Lower leg skin (tissue), 4 donors: ENCODE measurements at regions not wholly inside any gene's neighbourhood (a gene's known extent, or its start where the extent isn't known, plus 50 kb on each side); places are given as distances from the start of the nearest gene placed in this dataset.

Experiments used
- DNase-seq, 2 donors: peaks; one replicate each; pipeline ENCODE4 v3.0.0-alpha.2; 2019; ENCODE audit warnings: low spot score in 2 of 2
- H3K4me3 ChIP-seq: fragments of 200-600 bp; sonication (generic); 2 replicates; pipeline ENCODE4 v1.5.1; 2017; ENCODE audit warnings: mild to moderate bottlenecking, low read depth; ENCODE audit not compliant: poor library complexity, severe bottlenecking
- POLR2A ChIP-seq, 2 donors: fragments of 450-650 bp; IDR thresholded peaks; one replicate each; pipeline ENCODE4 v1.6.1; 2016 to 2017; ENCODE audit warnings: antibody characterized with exemption in 2 of 2, mild to moderate bottlenecking in 1 of 2, moderate library complexity in 1 of 2
- WGBS, 2 donors: methylation state at CpG; one replicate each; pipeline ENCODE4 v1.1.5; 2018; 5-methylcytosine and 5-hydroxymethylcytosine counted together
- intact Hi-C: fragments of 100-400 bp; cut with DNase I; formaldehyde crosslinking; loops from one replicate; pipeline ENCODE4 v1.15.0; 2023; ENCODE audit warnings: low total_unique reads
- TF ChIP-seq, protein P1 (sequence below), 3 donors: fragments of 450-650 bp; IDR thresholded peaks; one replicate each; pipeline ENCODE4 v1.5.1; 2016; ENCODE audit warnings: antibody characterized with exemption in 3 of 3, mild to moderate bottlenecking in 3 of 3, moderate library complexity in 2 of 3

DNA sequence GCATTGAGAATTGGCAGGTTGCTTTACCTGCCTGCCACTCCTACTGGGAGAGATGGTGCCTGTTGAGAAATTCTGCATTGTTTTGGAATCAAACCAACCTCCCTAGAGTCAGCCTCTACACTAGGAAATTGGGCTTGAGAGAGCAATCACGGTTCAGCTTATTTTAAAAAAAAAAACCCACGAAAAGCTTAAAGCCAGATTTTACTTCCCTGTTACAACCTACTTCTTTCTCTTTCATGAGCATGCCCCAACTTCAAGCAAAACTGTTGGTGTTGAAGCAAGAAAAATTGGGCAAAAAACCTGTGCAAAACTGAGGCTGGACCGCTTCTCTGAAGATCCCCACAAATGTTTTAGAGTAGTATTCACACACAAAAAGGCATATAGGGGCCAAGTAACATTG, 134.6 kb upstream of the ZEB2 start:
- H3K4me3 ChIP-seq: no peak overlapping the region
- WGBS, 2 donors: 53 to 58% methylated on average over 3 of the region's 3 CpGs
- no peak for DNase-seq
- TF ChIP-seq, protein P1, sequence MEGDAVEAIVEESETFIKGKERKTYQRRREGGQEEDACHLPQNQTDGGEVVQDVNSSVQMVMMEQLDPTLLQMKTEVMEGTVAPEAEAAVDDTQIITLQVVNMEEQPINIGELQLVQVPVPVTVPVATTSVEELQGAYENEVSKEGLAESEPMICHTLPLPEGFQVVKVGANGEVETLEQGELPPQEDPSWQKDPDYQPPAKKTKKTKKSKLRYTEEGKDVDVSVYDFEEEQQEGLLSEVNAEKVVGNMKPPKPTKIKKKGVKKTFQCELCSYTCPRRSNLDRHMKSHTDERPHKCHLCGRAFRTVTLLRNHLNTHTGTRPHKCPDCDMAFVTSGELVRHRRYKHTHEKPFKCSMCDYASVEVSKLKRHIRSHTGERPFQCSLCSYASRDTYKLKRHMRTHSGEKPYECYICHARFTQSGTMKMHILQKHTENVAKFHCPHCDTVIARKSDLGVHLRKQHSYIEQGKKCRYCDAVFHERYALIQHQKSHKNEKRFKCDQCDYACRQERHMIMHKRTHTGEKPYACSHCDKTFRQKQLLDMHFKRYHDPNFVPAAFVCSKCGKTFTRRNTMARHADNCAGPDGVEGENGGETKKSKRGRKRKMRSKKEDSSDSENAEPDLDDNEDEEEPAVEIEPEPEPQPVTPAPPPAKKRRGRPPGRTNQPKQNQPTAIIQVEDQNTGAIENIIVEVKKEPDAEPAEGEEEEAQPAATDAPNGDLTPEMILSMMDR (IDR thresholded peaks at IDR 0.05): no peak
- TF ChIP-seq POLR2A (IDR thresholded peaks at IDR 0.05): no peak
- intact Hi-C loops: no loop called here

- WGBS, 2 donors: 64 to 65% methylated on average over 6 of the region's 6 CpGs
- DNase-seq: no peak
Observed at GRCh38 chr2:144650907-144651306, 131.0 kb upstream of the ZEB2 start.

GRCh38 chr2:144648837-144649465, 129.0 kb upstream of the ZEB2 start:
- no peak overlapping the region for H3K4me3 ChIP-seq
- 92% methylated on average over 13 of the region's 13 CpGs for WGBS, 2 donors
- TF ChIP-seq POLR2A (IDR thresholded peaks at IDR 0.05): no peak
- TF ChIP-seq, protein P1 (IDR thresholded peaks at IDR 0.05): no peak
- DNase-seq: no peak
- intact Hi-C loops: no loop called here

More at GRCh38 chr2:144650907-144651306, 131.0 kb upstream of the ZEB2 start:
- H3K4me3 ChIP-seq: no peak overlapping the region
- no peak for TF ChIP-seq POLR2A (IDR thresholded peaks at IDR 0.05)
- TF ChIP-seq, protein P1 (IDR thresholded peaks at IDR 0.05): no peak
- intact Hi-C loops: no loop called here

GRCh38 chr2:144645083-144645778, 125.3 kb upstream of the ZEB2 start:
- H3K4me3 ChIP-seq: no peak overlapping the region
- no peak for DNase-seq
- no peak for TF ChIP-seq POLR2A (IDR thresholded peaks at IDR 0.05)
- TF ChIP-seq, protein P1 (IDR thresholded peaks at IDR 0.05): no peak
- WGBS, 2 donors: 71 to 86% methylated on average over 3 of the region's 3 CpGs
- intact Hi-C loops: no loop called here

- intact Hi-C loops: no loop called here
- no peak for TF ChIP-seq POLR2A (IDR thresholded peaks at IDR 0.05)
- TF ChIP-seq, protein P1 (IDR thresholded peaks at IDR 0.05): no peak
- no peak overlapping the region for H3K4me3 ChIP-seq
- 98 to 99% methylated on average over 3 of the region's 3 CpGs for WGBS, 2 donors
- no peak for DNase-seq
Observed at GRCh38 chr2:144644549-144644948, 124.6 kb upstream of the ZEB2 start.
